GM12878 (cell line): ENCODE measurements at regions not wholly inside any gene's neighbourhood (a gene's known extent, or its start where the extent isn't known, plus 50 kb on each side); places are given as distances from the start of the nearest gene placed in this dataset.

Experiments used
- E4F1 ChIP-seq: fragments of 450-650 bp; IDR thresholded peaks from 2 replicates; pipeline ENCODE4 v1.6.1; 2018; ENCODE audit warnings: borderline replicate concordance, mild to moderate bottlenecking; ENCODE audit not compliant: partially characterized antibody
- HCFC1 ChIP-seq: fragments of 150-350 bp; IDR thresholded peaks from 2 replicates; pipeline ENCODE4 v1.6.1; 2014; ENCODE audit warnings: low read length
- IKZF2 ChIP-seq, 2 experiments: fragments of 450-650 bp; IDR thresholded peaks; 2 replicates each; pipeline ENCODE4 v1.6.1; 2017; ENCODE audit warnings: mild to moderate bottlenecking in 2 of 2, moderate library complexity in 2 of 2
- IRF3 ChIP-seq: fragments of 450-650 bp; IDR thresholded peaks from 2 replicates; pipeline ENCODE4 v1.6.1; 2014; ENCODE audit warnings: mild to moderate bottlenecking
- MYC ChIP-seq: IDR thresholded peaks from 2 replicates; pipeline ENCODE4 v1.6.1; 2011; ENCODE audit warnings: mild to moderate bottlenecking, low read length, moderate library complexity, inconsistent platforms; ENCODE audit not compliant: insufficient read depth, insufficient replicate concordance, insufficient read length, severe bottlenecking
- NFYA ChIP-seq: IDR thresholded peaks from 2 replicates; pipeline ENCODE4 v1.6.1; 2011; ENCODE audit warnings: low read depth, mild to moderate bottlenecking, low read length, improper control_type of control experiment, borderline replicate concordance
- NR2C2 ChIP-seq: IDR thresholded peaks from 2 replicates; pipeline ENCODE4 v1.6.1; 2011; ENCODE audit warnings: borderline replicate concordance, low read depth; ENCODE audit not compliant: control insufficient read depth, insufficient read length
- PAX8 ChIP-seq: fragments of 450-650 bp; IDR thresholded peaks from 2 replicates; pipeline ENCODE4 v1.6.1; 2017; ENCODE audit warnings: mild to moderate bottlenecking, moderate library complexity
- RAD51 ChIP-seq: fragments of 450-650 bp; IDR thresholded peaks from 2 replicates; pipeline ENCODE4 v1.6.1; 2016; ENCODE audit warnings: moderate library complexity, mild to moderate bottlenecking, inconsistent platforms
- SP1 ChIP-seq: IDR thresholded peaks from one replicate; pipeline ENCODE4 v1.6.1; 2011; ENCODE audit warnings: low read depth, low read length
- WRNIP1 ChIP-seq: IDR thresholded peaks from 2 replicates; pipeline ENCODE4 v1.6.1; 2011; ENCODE audit warnings: low read depth, low read length, improper control_type of control experiment, borderline replicate concordance

- no peak for TF ChIP-seq E4F1
- no peak for TF ChIP-seq SP1
- no peak for TF ChIP-seq HCFC1
- no peak for TF ChIP-seq NR2C2
- no peak for TF ChIP-seq MYC
- TF ChIP-seq NFYA = no peak
- no peak for TF ChIP-seq IRF3
- TF ChIP-seq RAD51 = no peak
- TF ChIP-seq PAX8 = no peak
- TF ChIP-seq WRNIP1 = no peak
- no peak for TF ChIP-seq IKZF2 (IDR thresholded peaks at IDR 0.05)
Measured at GRCh38 chr3:31425401-31425800, 107.3 kb upstream of the STT3B start (continued).
